ENCODE measurements at regions not wholly inside any gene's neighbourhood (a gene's known extent, or its start where the extent isn't known, plus 50 kb on each side); places are given as distances from the start of the nearest gene placed in this dataset.

DNA sequence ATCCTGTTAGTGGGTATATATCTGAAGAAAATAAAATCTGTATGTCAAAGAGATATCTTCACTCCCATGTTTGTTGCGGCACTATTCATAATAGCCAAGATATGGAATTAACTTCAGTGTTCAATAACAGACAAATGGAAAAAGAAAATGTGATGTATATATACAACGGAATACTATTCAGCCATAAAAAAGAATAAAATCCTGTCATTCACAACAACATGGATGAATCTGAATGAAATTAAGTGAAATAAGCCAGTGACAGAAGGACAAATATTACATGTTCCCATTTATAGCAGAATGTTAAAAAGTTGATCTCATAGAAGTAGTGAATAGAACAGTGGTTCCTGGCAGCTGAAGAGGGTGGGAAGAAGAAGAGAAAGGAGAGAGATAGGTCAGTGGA, 239.1 kb upstream of the RUNX1 start:
- no peaks in the 10 kb centered on the region for H3K27me3 Mint-ChIP-seq (ENCODE audit: low read depth in 2 of 2)
- H3K36me3 Mint-ChIP-seq = peaks cover 5% of the 10 kb centered on the region
- H3K9me3 Mint-ChIP-seq = peaks cover 2% of the 10 kb centered on the region in 2 donors
- Histone ChIP-seq H3K4me1 (ENCODE audit: control insufficient read depth, insufficient read depth, low read length) (no peaks in the 10 kb centered on the region), H3K27ac (ENCODE audit: low read length) (no peak overlapping the region), H3K4me3 (ENCODE audit: low read length) (no peak overlapping the region), H3K27me3 (ENCODE audit: control insufficient read depth, insufficient read depth, low read length) (peaks cover 2% of the 10 kb centered on the region), H3K36me3 (ENCODE audit: control insufficient read depth, insufficient read depth, low read length) (no peaks in the 10 kb centered on the region), H3K9me3 (ENCODE audit: control insufficient read depth, insufficient read depth, low read length) (peaks cover 5% of the 10 kb centered on the region)
- DNase-seq (no peak), ATAC-seq (no peak)
- H3K4me3 Mint-ChIP-seq = no peak overlapping the region
- H3K27ac Mint-ChIP-seq = no peak overlapping the region
- TF ChIP-seq, protein P1, sequence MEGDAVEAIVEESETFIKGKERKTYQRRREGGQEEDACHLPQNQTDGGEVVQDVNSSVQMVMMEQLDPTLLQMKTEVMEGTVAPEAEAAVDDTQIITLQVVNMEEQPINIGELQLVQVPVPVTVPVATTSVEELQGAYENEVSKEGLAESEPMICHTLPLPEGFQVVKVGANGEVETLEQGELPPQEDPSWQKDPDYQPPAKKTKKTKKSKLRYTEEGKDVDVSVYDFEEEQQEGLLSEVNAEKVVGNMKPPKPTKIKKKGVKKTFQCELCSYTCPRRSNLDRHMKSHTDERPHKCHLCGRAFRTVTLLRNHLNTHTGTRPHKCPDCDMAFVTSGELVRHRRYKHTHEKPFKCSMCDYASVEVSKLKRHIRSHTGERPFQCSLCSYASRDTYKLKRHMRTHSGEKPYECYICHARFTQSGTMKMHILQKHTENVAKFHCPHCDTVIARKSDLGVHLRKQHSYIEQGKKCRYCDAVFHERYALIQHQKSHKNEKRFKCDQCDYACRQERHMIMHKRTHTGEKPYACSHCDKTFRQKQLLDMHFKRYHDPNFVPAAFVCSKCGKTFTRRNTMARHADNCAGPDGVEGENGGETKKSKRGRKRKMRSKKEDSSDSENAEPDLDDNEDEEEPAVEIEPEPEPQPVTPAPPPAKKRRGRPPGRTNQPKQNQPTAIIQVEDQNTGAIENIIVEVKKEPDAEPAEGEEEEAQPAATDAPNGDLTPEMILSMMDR (IDR thresholded peaks at IDR 0.05) = no peak
- intact Hi-C loops (cut with micrococcal nuclease) = no loop called here
- no peaks in the 10 kb centered on the region for H3K4me1 Mint-ChIP-seq
- no CpG with 5 or more reads among the region's 2 CpGs for WGBS (ENCODE audit: insufficient coverage)

DNA sequence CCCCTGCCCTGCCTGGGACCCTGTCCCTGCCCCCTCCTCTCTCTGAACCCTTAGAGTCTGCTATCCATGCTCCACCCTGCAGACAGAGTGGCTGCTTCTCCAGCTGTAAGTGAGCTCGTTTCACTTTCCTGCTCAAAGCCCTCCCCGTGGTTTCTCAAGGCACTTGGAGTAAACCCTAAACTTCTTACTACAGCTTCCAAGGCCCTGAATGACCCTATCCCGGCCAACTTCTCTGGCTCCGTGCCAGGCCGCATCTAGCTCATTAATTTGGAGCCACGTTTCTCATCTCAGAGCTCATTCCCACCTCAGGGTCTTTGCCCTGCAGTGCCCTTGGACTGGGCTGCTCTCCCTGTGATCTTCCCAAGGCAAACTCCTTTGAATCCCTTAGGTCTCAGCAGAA, 235.1 kb upstream of the RUNX1 start:
- WGBS (ENCODE audit: insufficient coverage) = 77% methylated on average over 6 of the region's 6 CpGs
- peaks cover 6 to 8% of the 10 kb centered on the region in 2 donors for H3K4me1 Mint-ChIP-seq
- intact Hi-C loops (cut with micrococcal nuclease) = no loop called here
- H3K9me3 Mint-ChIP-seq = peaks cover 2% of the 10 kb centered on the region in 2 donors
- Histone ChIP-seq H3K36me3 (ENCODE audit: control insufficient read depth, insufficient read depth, low read length) (no peaks in the 10 kb centered on the region), H3K27me3 (ENCODE audit: control insufficient read depth, insufficient read depth, low read length) (no peaks in the 10 kb centered on the region), H3K4me1 (ENCODE audit: control insufficient read depth, insufficient read depth, low read length) (no peaks in the 10 kb centered on the region), H3K27ac (ENCODE audit: low read length) (no peak overlapping the region), H3K9me3 (ENCODE audit: control insufficient read depth, insufficient read depth, low read length) (peaks cover 5% of the 10 kb centered on the region), H3K4me3 (ENCODE audit: low read length) (no peak overlapping the region)
- H3K27ac Mint-ChIP-seq = no peak overlapping the region
- TF ChIP-seq, protein P1 (IDR thresholded peaks at IDR 0.05) = no peak
- ATAC-seq = no peak
- H3K27me3 Mint-ChIP-seq (ENCODE audit: low read depth in 2 of 2) = peaks cover 0 to 2% of the 10 kb centered on the region in 2 donors
- no peak overlapping the region for H3K4me3 Mint-ChIP-seq
- DNase-seq = no peak
- H3K36me3 Mint-ChIP-seq = peaks cover 5% of the 10 kb centered on the region

DNA sequence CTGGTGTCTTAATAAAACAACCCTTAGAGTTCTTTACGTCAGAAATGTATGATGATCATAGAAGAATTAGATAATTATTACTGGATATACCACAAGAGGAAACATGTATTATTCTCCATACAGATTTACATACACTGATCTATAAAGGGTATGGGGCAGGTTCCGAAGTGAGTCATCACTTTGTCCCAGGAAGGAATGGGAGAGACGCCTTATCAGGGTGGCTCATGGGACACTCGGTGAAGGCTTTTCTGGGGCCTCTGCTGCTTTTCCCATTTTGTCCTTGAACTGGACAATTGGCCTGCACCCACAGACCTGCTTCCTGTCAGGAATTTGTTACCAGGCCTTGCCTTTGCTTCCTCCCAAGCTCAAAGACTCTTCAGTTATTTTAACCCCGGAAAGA, 233.8 kb upstream of the RUNX1 start:
- 95% methylated on average over 4 of the region's 5 CpGs for WGBS (ENCODE audit: insufficient coverage)
- ATAC-seq = no peak
- no peaks in the 10 kb centered on the region for H3K4me1 ChIP-seq (ENCODE audit: control insufficient read depth, insufficient read depth, low read length)
- Mint-ChIP-seq H3K27ac (no peak overlapping the region), H3K36me3 (peaks cover 5% of the 10 kb centered on the region), H3K27me3 (ENCODE audit: low read depth in 2 of 2) (peaks cover 0 to 2% of the 10 kb centered on the region in 2 donors), H3K4me1 (peaks cover 6 to 10% of the 10 kb centered on the region in 2 donors), H3K9me3 (peaks cover 0 to 2% of the 10 kb centered on the region in 2 donors), H3K4me3 (no peak overlapping the region)
- no peak overlapping the region for H3K4me3 ChIP-seq (ENCODE audit: low read length)
- no peak overlapping the region for H3K27ac ChIP-seq (ENCODE audit: low read length)
- no peak for DNase-seq
- H3K27me3 ChIP-seq (ENCODE audit: control insufficient read depth, insufficient read depth, low read length) = no peaks in the 10 kb centered on the region
- H3K36me3 ChIP-seq (ENCODE audit: control insufficient read depth, insufficient read depth, low read length) = no peaks in the 10 kb centered on the region
- TF ChIP-seq, protein P1 (IDR thresholded peaks at IDR 0.05) = no peak
- H3K9me3 ChIP-seq (ENCODE audit: control insufficient read depth, insufficient read depth, low read length) = peaks cover 5% of the 10 kb centered on the region
- intact Hi-C loops (cut with micrococcal nuclease) = no loop called here

DNA sequence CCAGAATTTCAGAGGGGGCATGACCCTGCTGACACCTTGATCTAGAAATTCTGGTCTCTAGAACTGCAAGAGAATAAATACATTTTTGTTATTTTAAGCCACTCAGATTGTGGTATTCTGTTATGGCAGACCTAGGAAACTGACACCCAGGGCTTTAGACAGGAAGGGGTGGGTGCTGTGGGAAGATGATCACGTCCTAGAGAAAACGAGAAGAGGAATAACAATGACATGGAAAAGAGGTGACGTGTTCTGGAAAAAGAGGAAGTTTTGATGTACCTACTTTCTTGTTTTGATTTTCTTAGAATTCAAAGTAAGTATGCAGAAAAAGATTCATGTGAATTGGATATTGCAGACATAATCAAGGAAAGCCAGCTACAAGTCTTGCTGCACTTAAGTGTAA, 232.9 kb upstream of the RUNX1 start:
- Mint-ChIP-seq H3K9me3 (no peaks in the 10 kb centered on the region), H3K4me3 (no peak overlapping the region), H3K36me3 (no peaks in the 10 kb centered on the region), H3K27ac (peak overlapping the region in 1 of 2 donors; percentile 8), H3K4me1 (peaks cover 9 to 20% of the 10 kb centered on the region in 2 donors), H3K27me3 (ENCODE audit: low read depth in 2 of 2) (peaks cover 0 to 2% of the 10 kb centered on the region in 2 donors)
- H3K27me3 ChIP-seq (ENCODE audit: control insufficient read depth, insufficient read depth, low read length) = no peaks in the 10 kb centered on the region
- no peak overlapping the region for H3K4me3 ChIP-seq (ENCODE audit: low read length)
- H3K27ac ChIP-seq (ENCODE audit: low read length) = no peak overlapping the region
- WGBS (ENCODE audit: insufficient coverage) = 14% methylated on average over 3 of the region's 3 CpGs
- ATAC-seq (no peak), DNase-seq (no peak)
- intact Hi-C loops (cut with micrococcal nuclease) = no loop called here
- no peaks in the 10 kb centered on the region for H3K9me3 ChIP-seq (ENCODE audit: control insufficient read depth, insufficient read depth, low read length)
- H3K4me1 ChIP-seq (ENCODE audit: control insufficient read depth, insufficient read depth, low read length) = no peaks in the 10 kb centered on the region
- H3K36me3 ChIP-seq (ENCODE audit: control insufficient read depth, insufficient read depth, low read length) = no peaks in the 10 kb centered on the region
- TF ChIP-seq, protein P1 (IDR thresholded peaks at IDR 0.05) = no peak

Measured in natural killer cell (primary cell).